ENCODE measurements at regions not wholly inside any gene's neighbourhood (a gene's known extent, or its start where the extent isn't known, plus 50 kb on each side); places are given as distances from the start of the nearest gene placed in this dataset.
"Not testable (repeated sequence)": the region's sequence is repeated elsewhere in the genome, so short reads cannot be mapped to it uniquely, and the experiment has no call there.

DNA sequence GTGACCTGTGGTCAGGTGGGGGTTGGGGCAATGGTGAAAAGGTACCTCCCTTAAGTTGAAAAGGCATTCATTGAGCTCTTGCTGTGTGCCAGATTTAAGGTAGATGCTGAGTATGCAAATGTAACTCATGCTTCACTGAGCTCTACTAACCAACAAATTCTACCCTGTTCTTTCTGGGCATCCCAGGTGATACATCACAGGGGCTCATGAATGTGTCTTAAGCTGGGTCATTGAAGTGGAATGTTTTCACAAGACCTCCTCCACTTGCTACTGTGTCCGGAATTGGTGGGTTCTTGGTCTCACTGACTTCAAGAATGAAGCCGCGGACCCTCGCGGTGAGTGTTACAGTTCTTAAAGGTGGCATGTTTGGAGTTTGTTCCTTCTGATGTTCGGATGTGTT lies 362.8 kb upstream of the ZNF462 start:
- Histone ChIP-seq H4K91ac (ENCODE audit: insufficient read length, low read depth, low read length) (no peak overlapping the region), H4K5ac (ENCODE audit: insufficient read length, low read depth, low read length) (no peak overlapping the region), H3K79me2 (ENCODE audit: insufficient read depth, low read length) (no peaks in the 10 kb centered on the region), H3K4me2 (ENCODE audit: insufficient read depth, insufficient read length, low read length) (no peak overlapping the region), H3K9ac (ENCODE audit: extremely low read depth, insufficient read length, low read length) (no peak overlapping the region), H3K23me2 (ENCODE audit: insufficient read length, low read depth, low read length, poor library complexity, severe bottlenecking) (no peaks in the 10 kb centered on the region), H2BK20ac (ENCODE audit: low read depth, low read length, poor library complexity, severe bottlenecking) (no peak overlapping the region), H3K14ac (ENCODE audit: insufficient read depth, low read length) (no peak overlapping the region), H3K18ac (ENCODE audit: insufficient read length, low read depth, low read length) (no peak overlapping the region), H4K20me1 (ENCODE audit: control insufficient read depth, insufficient read depth, insufficient read length) (no peaks in the 10 kb centered on the region), H2AK5ac (ENCODE audit: insufficient read length, low read length) (no peak overlapping the region), H4K8ac (replicated peaks; ENCODE audit: insufficient read length, low read depth, low read length) (no peak overlapping the region), H2BK120ac (ENCODE audit: low read depth, low read length, poor library complexity, severe bottlenecking) (no peak overlapping the region), H2BK15ac (ENCODE audit: low read depth, low read length) (no peak overlapping the region), H3K4ac (ENCODE audit: low read depth, low read length) (no peak overlapping the region), H2BK5ac (ENCODE audit: insufficient read length, low read length) (no peak overlapping the region), H3K56ac (ENCODE audit: insufficient read length, low read depth, low read length) (no peak overlapping the region), H3K79me1 (ENCODE audit: insufficient read depth, low read depth, low read length, poor library complexity, severe bottlenecking) (no peaks in the 10 kb centered on the region), H3K4me1 (ENCODE audit: insufficient read depth, low read length) (no peaks in the 10 kb centered on the region), H3K27me3 (ENCODE audit: insufficient read depth, low read length) (no peaks in the 10 kb centered on the region), H3K23ac (ENCODE audit: insufficient read length, low read depth, low read length) (no peak overlapping the region), H3K9me3 (ENCODE audit: control insufficient read depth, low read depth, low read length) (no peaks in the 10 kb centered on the region), H3T11ph (ENCODE audit: low read length) (no peak overlapping the region), H3K27ac (ENCODE audit: insufficient read length, low read depth, low read length) (no peak overlapping the region), H2AFZ (ENCODE audit: low read length) (no peak overlapping the region), H2BK12ac (ENCODE audit: insufficient read length, low read depth, low read length) (no peak overlapping the region)
- DNase-seq: no peak
- Mint-ChIP-seq H3K36me3 (ENCODE audit: insufficient read depth in 1 of 3, low read depth in 3 of 3) (peaks cover 3 to 8% (median 8%) of the 10 kb centered on the region in 3 experiments; a peak in 5 of 7 replicates), H3K27ac (no peak overlapping the region), H3K9me3 (peaks cover 5 to 6% of the 10 kb centered on the region in 2 experiments; a peak in 2 of 5 replicates), H3K27me3 (ENCODE audit: low read depth) (no peaks in the 10 kb centered on the region), H3K4me3 (no peak overlapping the region), H3K4me1 (no peaks in the 10 kb centered on the region; a peak in 1 of 4 replicates)
- no CpG with 5 or more reads among the region's 6 CpGs for WGBS (ENCODE audit: extremely low coverage, insufficient read length, low lambda C conversion rate)
- TF ChIP-seq, protein P1, sequence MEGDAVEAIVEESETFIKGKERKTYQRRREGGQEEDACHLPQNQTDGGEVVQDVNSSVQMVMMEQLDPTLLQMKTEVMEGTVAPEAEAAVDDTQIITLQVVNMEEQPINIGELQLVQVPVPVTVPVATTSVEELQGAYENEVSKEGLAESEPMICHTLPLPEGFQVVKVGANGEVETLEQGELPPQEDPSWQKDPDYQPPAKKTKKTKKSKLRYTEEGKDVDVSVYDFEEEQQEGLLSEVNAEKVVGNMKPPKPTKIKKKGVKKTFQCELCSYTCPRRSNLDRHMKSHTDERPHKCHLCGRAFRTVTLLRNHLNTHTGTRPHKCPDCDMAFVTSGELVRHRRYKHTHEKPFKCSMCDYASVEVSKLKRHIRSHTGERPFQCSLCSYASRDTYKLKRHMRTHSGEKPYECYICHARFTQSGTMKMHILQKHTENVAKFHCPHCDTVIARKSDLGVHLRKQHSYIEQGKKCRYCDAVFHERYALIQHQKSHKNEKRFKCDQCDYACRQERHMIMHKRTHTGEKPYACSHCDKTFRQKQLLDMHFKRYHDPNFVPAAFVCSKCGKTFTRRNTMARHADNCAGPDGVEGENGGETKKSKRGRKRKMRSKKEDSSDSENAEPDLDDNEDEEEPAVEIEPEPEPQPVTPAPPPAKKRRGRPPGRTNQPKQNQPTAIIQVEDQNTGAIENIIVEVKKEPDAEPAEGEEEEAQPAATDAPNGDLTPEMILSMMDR (conservative IDR thresholded peaks at IDR 0.05): no peak

GRCh38 chr9:106501210-106501609 lies 361.8 kb upstream of the ZNF462 start:
- not testable (repeated sequence) for H3K4me1 Mint-ChIP-seq; H3T11ph ChIP-seq (ENCODE audit: low read length); H3K9ac ChIP-seq (ENCODE audit: extremely low read depth, insufficient read length, low read length); H4K5ac ChIP-seq (ENCODE audit: insufficient read length, low read depth, low read length); H2BK12ac ChIP-seq (ENCODE audit: insufficient read length, low read depth, low read length); H3K27me3 ChIP-seq (ENCODE audit: insufficient read depth, low read length); H3K79me2 ChIP-seq (ENCODE audit: insufficient read depth, low read length); H2AFZ ChIP-seq (ENCODE audit: low read length); H2BK20ac ChIP-seq (ENCODE audit: low read depth, low read length, poor library complexity, severe bottlenecking); H3K27me3 Mint-ChIP-seq (ENCODE audit: low read depth); H2BK15ac ChIP-seq (ENCODE audit: low read depth, low read length); H4K91ac ChIP-seq (ENCODE audit: insufficient read length, low read depth, low read length); H2BK120ac ChIP-seq (ENCODE audit: low read depth, low read length, poor library complexity, severe bottlenecking); H3K4me3 Mint-ChIP-seq; H3K23me2 ChIP-seq (ENCODE audit: insufficient read length, low read depth, low read length, poor library complexity, severe bottlenecking); H3K14ac ChIP-seq (ENCODE audit: insufficient read depth, low read length); H3K4ac ChIP-seq (ENCODE audit: low read depth, low read length); H3K36me3 Mint-ChIP-seq (ENCODE audit: insufficient read depth in 1 of 3, low read depth in 3 of 3); H4K20me1 ChIP-seq (ENCODE audit: control insufficient read depth, insufficient read depth, insufficient read length); H4K8ac ChIP-seq (replicated peaks; ENCODE audit: insufficient read length, low read depth, low read length); H3K4me1 ChIP-seq (ENCODE audit: insufficient read depth, low read length); H3K79me1 ChIP-seq (ENCODE audit: insufficient read depth, low read depth, low read length, poor library complexity, severe bottlenecking); H3K9me3 Mint-ChIP-seq; H3K23ac ChIP-seq (ENCODE audit: insufficient read length, low read depth, low read length); H3K9me3 ChIP-seq (ENCODE audit: control insufficient read depth, low read depth, low read length); H3K18ac ChIP-seq (ENCODE audit: insufficient read length, low read depth, low read length); H3K27ac ChIP-seq (ENCODE audit: insufficient read length, low read depth, low read length); H2BK5ac ChIP-seq (ENCODE audit: insufficient read length, low read length); DNase-seq; H2AK5ac ChIP-seq (ENCODE audit: insufficient read length, low read length); H3K56ac ChIP-seq (ENCODE audit: insufficient read length, low read depth, low read length); H3K4me2 ChIP-seq (ENCODE audit: insufficient read depth, insufficient read length, low read length); H3K27ac Mint-ChIP-seq
- WGBS (ENCODE audit: extremely low coverage, insufficient read length, low lambda C conversion rate): no CpG with 5 or more reads among the region's 18 CpGs

All from H9 (cell line).